Endothelial cell of umbilical vein (primary cell): ENCODE measurements at regions not wholly inside any gene's neighbourhood (a gene's known extent, or its start where the extent isn't known, plus 50 kb on each side); places are given as distances from the start of the nearest gene placed in this dataset.
A peak's percentile ranks its signal among the peaks of the same experiment; 100 is the strongest.

ENCODE experiments used
- BruUV-seq: library from RNA; stranded (reverse); fragments of 400-500 nt; replicated peaks from 2 replicates; lab custom pipeline; 2021; lab: Mats Ljungman, UMichigan
- CTCF ChIA-PET: fragments of 300-600, 350-600 bp; sonication (Branson Sonifier 250); formaldehyde crosslinking; loops from one replicate; lab custom pipeline; 2021; ENCODE audit warnings: antibody characterized with exemption, inconsistent platforms; lab: Charles Lee
- POLR2A ChIA-PET: fragments of 300-600, 350-600 bp; sonication (Branson Sonifier 250); formaldehyde crosslinking; loops from one replicate; lab custom pipeline; 2021; ENCODE audit warnings: antibody characterized with exemption, inconsistent platforms; lab: Charles Lee
- DNase-seq: peaks from one replicate; pipeline ENCODE4 v3.0.0-alpha.2; 2011; ENCODE audit warnings: low read depth, low spot score
- FAIRE-seq: peaks from 2 replicates; lab custom pipeline; 2011; peaks lifted over from hg19 to GRCh38; lab: Jason Lieb, UNC
- H2AFZ ChIP-seq: 2 replicates; pipeline ENCODE4 v1.6.0; 2012; ENCODE audit warnings: low read depth, low read length, control low read depth, inconsistent platforms
- H3K27ac ChIP-seq: 2 replicates; pipeline ENCODE4 v1.5.1; 2011; ENCODE audit warnings: low read depth, mild to moderate bottlenecking, control low read depth, low read length, moderate library complexity; ENCODE audit not compliant: insufficient read depth
- H3K27me3 ChIP-seq, 2 experiments: 2 replicates each; pipeline versions ENCODE4 v1.6.0 to v1.6.1; 2011; ENCODE audit warnings: low read length in 2 of 2, mixed read lengths in 1 of 2; ENCODE audit not compliant: control insufficient read depth in 2 of 2, insufficient read depth in 2 of 2
- H3K36me3 ChIP-seq, 2 experiments: 2 replicates in 1 of 2; 3 replicates in 1 of 2; pipeline ENCODE4 v1.5.1; 2011; ENCODE audit warnings: low read length in 2 of 2, mild to moderate bottlenecking in 1 of 2, moderate library complexity in 1 of 2; ENCODE audit not compliant: control insufficient read depth in 2 of 2, insufficient read depth in 2 of 2; ENCODE audit errors: extremely low read depth in 1 of 2
- H3K4me1 ChIP-seq: 3 replicates; pipeline ENCODE4 v1.5.1; 2011; ENCODE audit warnings: mild to moderate bottlenecking, low read length; ENCODE audit not compliant: control insufficient read depth, insufficient read depth; ENCODE audit errors: extremely low read depth
- H3K4me2 ChIP-seq: 2 replicates; pipeline ENCODE4 v1.6.1; 2011; ENCODE audit warnings: low read length, control low read depth, mixed read lengths; ENCODE audit not compliant: insufficient read depth
- H3K4me3 ChIP-seq, 3 experiments: fragments of 200-600 bp in 1 of 3; sonication (generic), shearing (Covaris generic) in 1 of 3; replicated peaks in 1 of 3; 2 replicates each; pipeline ENCODE4 v1.5.1; 2011 to 2016; ENCODE audit warnings: control low read depth in 3 of 3, low read length in 3 of 3, mild to moderate bottlenecking in 2 of 3, inconsistent platforms in 1 of 3, low read depth in 1 of 3, moderate library complexity in 1 of 3; ENCODE audit not compliant: insufficient read depth in 1 of 3
- H3K79me2 ChIP-seq: 2 replicates; pipeline ENCODE4 v1.6.0; 2012; ENCODE audit warnings: low read length, inconsistent platforms; ENCODE audit not compliant: control insufficient read depth, insufficient read depth
- H3K9ac ChIP-seq: replicated peaks from 2 replicates; pipeline ENCODE3; 2011; ENCODE audit warnings: low read length, control low read depth; ENCODE audit not compliant: insufficient read depth; ENCODE audit errors: extremely low read depth
- H3K9me1 ChIP-seq: replicated peaks from 3 replicates; pipeline ENCODE4 v1.6.0; 2011; ENCODE audit warnings: mild to moderate bottlenecking, low read length; ENCODE audit not compliant: control insufficient read depth, insufficient read depth; ENCODE audit errors: extremely low read depth
- H3K9me3 ChIP-seq: replicated peaks from 2 replicates; pipeline ENCODE4 v1.5.1; 2012; ENCODE audit warnings: low read length, inconsistent platforms; ENCODE audit not compliant: control insufficient read depth, insufficient read depth
- H4K20me1 ChIP-seq: replicated peaks from 2 replicates; pipeline ENCODE3; 2011; ENCODE audit warnings: mild to moderate bottlenecking, low read length; ENCODE audit not compliant: control insufficient read depth, insufficient read depth; ENCODE audit errors: extremely low read depth
- EZH2 ChIP-seq: IDR thresholded peaks from 2 replicates; pipeline ENCODE4 v1.6.1; 2012; ENCODE audit warnings: borderline replicate concordance, low read depth, mild to moderate bottlenecking, moderate library complexity, low read length, inconsistent platforms; ENCODE audit not compliant: severe bottlenecking
- FOS ChIP-seq: IDR thresholded peaks from 2 replicates; pipeline ENCODE4 v1.6.1; 2011; ENCODE audit warnings: mild to moderate bottlenecking, low read length, moderate library complexity, borderline replicate concordance; ENCODE audit not compliant: insufficient read depth
- GATA2 ChIP-seq: IDR thresholded peaks from 2 replicates; pipeline ENCODE4 v1.7.0; 2011; ENCODE audit warnings: low read depth, mild to moderate bottlenecking, moderate library complexity, mixed read lengths, low read length; ENCODE audit not compliant: insufficient read length, insufficient read depth
- JUN ChIP-seq: IDR thresholded peaks from 2 replicates; pipeline ENCODE4 v1.6.1; 2011; ENCODE audit warnings: borderline replicate concordance, low read depth; ENCODE audit not compliant: insufficient read length, insufficient read depth
- MYC ChIP-seq: IDR thresholded peaks from one replicate; pipeline ENCODE4 v1.6.1; 2011; ENCODE audit warnings: mild to moderate bottlenecking, low read depth, low read length
- POLR2A ChIP-seq: IDR thresholded peaks from 2 replicates; pipeline ENCODE4 v1.6.1; 2012; ENCODE audit warnings: low read depth, mild to moderate bottlenecking, control low read depth, low read length
- POLR2AphosphoS5 ChIP-seq: IDR thresholded peaks from 2 replicates; pipeline ENCODE4 v1.6.1; 2012; ENCODE audit warnings: low read depth, mild to moderate bottlenecking, control low read depth, low read length, moderate library complexity; ENCODE audit not compliant: insufficient read depth
- dilution Hi-C: fragments of 300-500 bp; cut with MboI; formaldehyde crosslinking; loops from one replicate; pipeline ENCODE4 v1.15.0; 2019; ENCODE audit warnings: low sequenced_read_pairs; ENCODE audit not compliant: extremely low pct_ligation_motif_present
- intact Hi-C: fragments of 100-400 bp; cut with micrococcal nuclease; formaldehyde crosslinking; loops from one replicate; pipeline ENCODE4 v1.10.0; 2022
- TF ChIP-seq, protein P1 (sequence below): IDR thresholded peaks from 2 replicates; pipeline ENCODE4 v1.6.1; 2011; ENCODE audit not compliant: insufficient read depth, insufficient read length
- TF ChIP-seq, protein P2 (sequence below), 2 donors: IDR thresholded peaks; 1 replicate in 1 of 2; 2 replicates in 1 of 2; pipeline ENCODE4 v1.5.1; 2011; ENCODE audit warnings: low read length in 2 of 2, mild to moderate bottlenecking in 2 of 2, moderate library complexity in 2 of 2, control low read depth in 1 of 2, inconsistent platforms in 1 of 2, low read depth in 1 of 2; ENCODE audit not compliant: insufficient read depth in 1 of 2; ENCODE audit errors: extremely low read depth in 1 of 2

DNA sequence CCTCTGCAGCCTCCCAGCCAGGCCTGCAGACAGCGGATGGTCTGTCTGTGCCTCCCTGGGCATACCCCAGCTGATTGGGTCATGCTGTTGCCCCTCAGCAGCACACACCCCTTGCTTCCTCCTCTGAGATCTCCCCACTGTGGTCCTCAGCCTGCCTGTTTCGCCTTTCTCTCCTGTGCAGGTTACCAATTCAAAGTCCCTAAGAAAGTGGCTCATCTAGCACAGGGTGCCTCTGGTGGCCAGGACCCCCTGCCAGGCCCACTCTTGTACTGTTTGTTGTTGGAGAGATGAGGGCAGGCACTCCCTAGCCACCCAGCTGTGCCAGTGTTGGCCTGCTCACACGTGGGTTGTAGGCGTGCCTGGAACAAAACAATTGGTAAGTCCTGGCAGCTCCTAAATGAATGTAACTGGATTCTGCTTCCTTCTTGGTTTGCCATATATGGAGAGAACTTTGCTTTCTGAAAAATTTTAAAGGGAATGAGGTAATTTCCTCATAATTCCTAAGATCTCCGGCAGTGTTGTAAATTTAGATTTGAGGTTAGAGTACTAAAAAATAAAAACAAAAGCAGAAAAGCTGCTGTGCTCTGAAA is 213.2 kb upstream of the IL12A start:
- Histone ChIP-seq H3K27me3 (no peaks in the 10 kb centered on the region), H3K4me1 (peaks cover 34% of the 10 kb centered on the region), H3K4me3 (no peak overlapping the region), H3K79me2 (peaks cover 85% of the 10 kb centered on the region), H4K20me1 (no peaks in the 10 kb centered on the region), H3K27ac (peak overlapping the region; percentile 83), H3K4me2 (peak overlapping the region; percentile 75), H3K36me3 (no peaks in the 10 kb centered on the region), H3K9me1 (no peaks in the 10 kb centered on the region), H3K9me3 (no peaks in the 10 kb centered on the region), H2AFZ (no peak overlapping the region), H3K9ac (peak overlapping the region; percentile 92)
- no TSS peak for BruUV-seq
- intact Hi-C loops, result loop anchor here (1.0 to 5.0 kb wide), 6 partner anchors 10 to 627 kb away; no protein-coding TSS in a partner anchor
- TF ChIP-seq FOS (no peak), MYC (peak; percentile 59), GATA2 (no peak), POLR2AphosphoS5 (no peak), JUN (peak; percentile 83), EZH2 (no peak), POLR2A (no peak)
- TF ChIP-seq, protein P1, sequence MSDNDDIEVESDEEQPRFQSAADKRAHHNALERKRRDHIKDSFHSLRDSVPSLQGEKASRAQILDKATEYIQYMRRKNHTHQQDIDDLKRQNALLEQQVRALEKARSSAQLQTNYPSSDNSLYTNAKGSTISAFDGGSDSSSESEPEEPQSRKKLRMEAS, result peak; percentile 89
- TF ChIP-seq, protein P2, sequence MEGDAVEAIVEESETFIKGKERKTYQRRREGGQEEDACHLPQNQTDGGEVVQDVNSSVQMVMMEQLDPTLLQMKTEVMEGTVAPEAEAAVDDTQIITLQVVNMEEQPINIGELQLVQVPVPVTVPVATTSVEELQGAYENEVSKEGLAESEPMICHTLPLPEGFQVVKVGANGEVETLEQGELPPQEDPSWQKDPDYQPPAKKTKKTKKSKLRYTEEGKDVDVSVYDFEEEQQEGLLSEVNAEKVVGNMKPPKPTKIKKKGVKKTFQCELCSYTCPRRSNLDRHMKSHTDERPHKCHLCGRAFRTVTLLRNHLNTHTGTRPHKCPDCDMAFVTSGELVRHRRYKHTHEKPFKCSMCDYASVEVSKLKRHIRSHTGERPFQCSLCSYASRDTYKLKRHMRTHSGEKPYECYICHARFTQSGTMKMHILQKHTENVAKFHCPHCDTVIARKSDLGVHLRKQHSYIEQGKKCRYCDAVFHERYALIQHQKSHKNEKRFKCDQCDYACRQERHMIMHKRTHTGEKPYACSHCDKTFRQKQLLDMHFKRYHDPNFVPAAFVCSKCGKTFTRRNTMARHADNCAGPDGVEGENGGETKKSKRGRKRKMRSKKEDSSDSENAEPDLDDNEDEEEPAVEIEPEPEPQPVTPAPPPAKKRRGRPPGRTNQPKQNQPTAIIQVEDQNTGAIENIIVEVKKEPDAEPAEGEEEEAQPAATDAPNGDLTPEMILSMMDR (IDR thresholded peaks at IDR 0.05; ENCODE audit: extremely low read depth in 1 of 2, insufficient read depth in 1 of 2, low read depth in 1 of 2, low read length in 2 of 2), result no peak
- FAIRE-seq (peak; percentile 83), DNase-seq (peak; percentile 91)
- ChIA-PET CTCF (interaction anchor here (0.9 to 4.4 kb wide), 12 partner anchors 10 to 511 kb away, joined by 3 to 58 read pairs (median 4); no protein-coding TSS in a partner anchor), POLR2A (interaction anchor here (0.9 to 1.5 kb wide), 7 partner anchors 10 to 78 kb away, joined by 3 to 13 read pairs (median 5); no protein-coding TSS in a partner anchor)
- dilution Hi-C loops, result no loop called here
